NK-92 treated with Interleukin-12 subunit alpha and Interleukin-12 subunit beta, amount 100 ng/mL, for 24 hours (cell line): ENCODE measurements at regions not wholly inside any gene's neighbourhood (a gene's known extent, or its start where the extent isn't known, plus 50 kb on each side); places are given as distances from the start of the nearest gene placed in this dataset.
"Not testable (repeated sequence)": the region's sequence is repeated elsewhere in the genome, so short reads cannot be mapped to it uniquely, and the experiment has no call there.

Source experiments
- DNase-seq: peaks from one replicate; lab custom pipeline; 2025; lab: John Stamatoyannopoulos, UW

- no peak for DNase-seq
These were observed 966.6 kb downstream of the HACE1 start for GRCh38 chr6:103893141-103893581.

- no peak for DNase-seq
These were observed 972.8 kb downstream of the HACE1 start for GRCh38 chr6:103886951-103887350.

GRCh38 chr6:103885446-103885845, 974.3 kb downstream of the HACE1 start:
- no peak for DNase-seq

- no peak for DNase-seq
These were observed 979.9 kb downstream of the HACE1 start for GRCh38 chr6:103879800-103880199.

- DNase-seq: no peak
These were observed 984.5 kb downstream of the HACE1 start for GRCh38 chr6:103875221-103875620.

- no peak for DNase-seq
These were observed 985.1 kb downstream of the HACE1 start for GRCh38 chr6:103874575-103874974.

- no peak for DNase-seq
These were observed 987.0 kb downstream of the HACE1 start for GRCh38 chr6:103872678-103873077.

- no peak for DNase-seq
These were observed 987.5 kb downstream of the HACE1 start for GRCh38 chr6:103872233-103872632.

GRCh38 chr6:103870970-103871369, 988.7 kb downstream of the HACE1 start:
- DNase-seq: no peak

GRCh38 chr6:103862297-103862696, 997.4 kb downstream of the HACE1 start:
- no peak for DNase-seq

- DNase-seq: no peak
These were observed 1001.7 kb downstream of the HACE1 start for GRCh38 chr6:103858003-103858402.

- no peak for DNase-seq
These were observed 1004.0 kb downstream of the HACE1 start for GRCh38 chr6:103855750-103856149.

- DNase-seq: no peak
These were observed 1005.7 kb downstream of the HACE1 start for GRCh38 chr6:103854059-103854458.

- no peak for DNase-seq
These were observed 1021.3 kb downstream of the HACE1 start for GRCh38 chr6:103838457-103838856.

GRCh38 chr6:103826209-103826608, 1033.5 kb downstream of the HACE1 start:
- no peak for DNase-seq

- DNase-seq: no peak
These were observed 1039.6 kb downstream of the HACE1 start for GRCh38 chr6:103820148-103820547.

- DNase-seq: no peak
These were observed 1040.2 kb downstream of the HACE1 start for GRCh38 chr6:103819509-103819908.

- DNase-seq: no peak
These were observed 1046.7 kb downstream of the HACE1 start for GRCh38 chr6:103812970-103813369.

GRCh38 chr6:103801901-103802479, 1057.7 kb downstream of the HACE1 start:
- not testable (repeated sequence) for DNase-seq

GRCh38 chr6:103799971-103800670, 1059.6 kb downstream of the HACE1 start:
- DNase-seq: no peak

GRCh38 chr6:103798166-103798565, 1061.6 kb downstream of the HACE1 start:
- DNase-seq: no peak

- no peak for DNase-seq
These were observed 1062.0 kb downstream of the HACE1 start for GRCh38 chr6:103797738-103798137.

- no peak for DNase-seq
These were observed 1068.3 kb downstream of the HACE1 start for GRCh38 chr6:103791458-103791857.

GRCh38 chr6:103784117-103784516, 1075.6 kb downstream of the HACE1 start:
- DNase-seq: no peak
